ENCODE measurements at regions not wholly inside any gene's neighbourhood (a gene's known extent, or its start where the extent isn't known, plus 50 kb on each side); places are given as distances from the start of the nearest gene placed in this dataset.

GRCh38 chr3:95901948-95902347 is 912.4 kb upstream of the EPHA6 start:
- no peak for TF ChIP-seq MAX (IDR thresholded peaks at IDR 0.05; ENCODE audit: low read depth, low read length)
- TF ChIP-seq CTCF (IDR thresholded peaks at IDR 0.05; ENCODE audit: low read depth, low read length): no peak
- no peak for TF ChIP-seq POLR2A (IDR thresholded peaks at IDR 0.05; ENCODE audit: extremely low read depth, insufficient read length)
- no peak overlapping the region for H3K4me3 ChIP-seq (ENCODE audit: low read depth, low read length)
- DNase-seq (ENCODE audit: low read depth): no peak

DNA sequence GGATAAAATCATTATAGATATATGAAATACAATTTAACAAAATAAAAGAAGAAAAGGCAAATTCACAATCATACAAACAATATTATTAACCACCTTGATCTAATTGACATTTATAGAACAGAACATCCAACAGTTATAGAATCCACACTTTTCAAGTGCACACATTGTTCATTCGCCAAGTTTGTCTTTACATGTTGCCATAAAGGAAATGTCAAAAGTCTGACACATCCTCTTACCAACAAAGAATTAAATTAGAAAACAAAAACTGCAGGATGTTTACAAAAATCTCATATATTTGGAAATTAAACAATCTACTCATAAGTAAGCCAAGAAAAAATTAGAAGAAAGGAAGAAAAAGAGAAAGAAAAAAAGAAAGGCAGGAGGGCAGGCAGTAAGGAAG is 909.2 kb upstream of the EPHA6 start:
- no peak overlapping the region for H3K4me3 ChIP-seq (ENCODE audit: low read depth, low read length)
- no peak for DNase-seq (ENCODE audit: low read depth)
- TF ChIP-seq MAX (IDR thresholded peaks at IDR 0.05; ENCODE audit: low read depth, low read length) (no peak), POLR2A (IDR thresholded peaks at IDR 0.05; ENCODE audit: extremely low read depth, insufficient read length) (no peak), MYC (IDR thresholded peaks at IDR 0.05; ENCODE audit: low read depth, low read length) (no peak), CTCF (IDR thresholded peaks at IDR 0.05; ENCODE audit: low read depth, low read length) (no peak)

DNA sequence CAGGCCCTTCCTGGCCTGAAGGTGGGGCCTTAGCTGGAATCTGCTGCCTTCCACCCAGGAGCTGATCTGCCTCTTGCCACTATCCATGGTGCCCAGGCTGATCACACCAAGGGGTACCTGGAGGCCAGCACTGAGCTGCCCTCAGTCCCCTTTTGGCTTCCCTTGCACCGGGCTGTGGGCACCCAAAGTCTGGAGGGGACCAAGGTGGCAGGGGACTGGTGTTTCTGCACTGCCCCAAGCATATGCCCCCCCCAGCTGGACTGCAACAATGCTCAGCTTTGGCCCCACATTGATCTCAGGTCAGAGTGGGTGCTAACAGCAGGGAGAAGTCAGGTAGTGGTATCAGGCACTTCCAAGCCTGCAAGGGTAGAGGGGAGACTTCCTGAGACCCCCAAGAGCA is 902.6 kb upstream of the EPHA6 start:
- no peak overlapping the region for H3K4me3 ChIP-seq (ENCODE audit: low read depth, low read length)
- TF ChIP-seq POLR2A (IDR thresholded peaks at IDR 0.05; ENCODE audit: extremely low read depth, insufficient read length) (no peak), MAX (IDR thresholded peaks at IDR 0.05; ENCODE audit: low read depth, low read length) (no peak), MYC (IDR thresholded peaks at IDR 0.05; ENCODE audit: low read depth, low read length) (no peak), CTCF (IDR thresholded peaks at IDR 0.05; ENCODE audit: low read depth, low read length) (no peak)
- DNase-seq (ENCODE audit: low read depth): no peak

DNA sequence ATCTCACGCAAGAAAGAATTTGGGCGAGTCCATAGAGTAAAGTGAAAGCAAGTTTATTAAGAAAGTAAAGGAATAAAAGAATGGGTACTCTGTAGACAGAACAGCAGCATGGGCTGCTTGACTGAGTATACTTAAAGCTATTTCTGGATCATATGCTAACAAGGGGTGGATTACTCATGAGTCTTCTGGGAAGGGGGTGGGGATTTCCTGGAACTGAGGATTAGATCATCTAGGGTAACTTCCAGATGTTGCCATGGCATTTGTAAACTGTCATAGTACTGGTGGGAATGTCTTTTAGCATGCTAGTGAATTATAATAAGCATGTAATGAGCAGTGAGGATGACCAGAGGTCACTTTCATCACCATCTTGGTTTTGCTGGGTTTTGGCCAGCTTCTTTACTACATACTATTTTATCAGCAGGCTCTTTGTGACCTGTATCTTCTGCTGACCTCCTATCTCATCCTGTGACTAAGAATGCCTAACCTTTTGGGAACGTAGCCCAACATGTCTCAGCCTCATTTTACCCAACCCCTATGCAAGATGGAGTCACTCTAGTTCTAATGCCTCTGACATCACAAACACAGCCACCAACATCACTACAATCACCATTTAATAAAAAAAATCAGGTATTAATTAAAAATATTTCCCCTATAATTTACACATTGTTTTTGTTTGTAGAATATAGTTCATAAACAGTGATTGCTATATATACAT is 890.7 kb upstream of the EPHA6 start:
- TF ChIP-seq CTCF (IDR thresholded peaks at IDR 0.05; ENCODE audit: low read depth, low read length) (no peak), MAX (IDR thresholded peaks at IDR 0.05; ENCODE audit: low read depth, low read length) (no peak), POLR2A (IDR thresholded peaks at IDR 0.05; ENCODE audit: extremely low read depth, insufficient read length) (no peak), MYC (IDR thresholded peaks at IDR 0.05; ENCODE audit: low read depth, low read length) (no peak)
- no peak for DNase-seq (ENCODE audit: low read depth)
- no peak overlapping the region for H3K4me3 ChIP-seq (ENCODE audit: low read depth, low read length)

DNA sequence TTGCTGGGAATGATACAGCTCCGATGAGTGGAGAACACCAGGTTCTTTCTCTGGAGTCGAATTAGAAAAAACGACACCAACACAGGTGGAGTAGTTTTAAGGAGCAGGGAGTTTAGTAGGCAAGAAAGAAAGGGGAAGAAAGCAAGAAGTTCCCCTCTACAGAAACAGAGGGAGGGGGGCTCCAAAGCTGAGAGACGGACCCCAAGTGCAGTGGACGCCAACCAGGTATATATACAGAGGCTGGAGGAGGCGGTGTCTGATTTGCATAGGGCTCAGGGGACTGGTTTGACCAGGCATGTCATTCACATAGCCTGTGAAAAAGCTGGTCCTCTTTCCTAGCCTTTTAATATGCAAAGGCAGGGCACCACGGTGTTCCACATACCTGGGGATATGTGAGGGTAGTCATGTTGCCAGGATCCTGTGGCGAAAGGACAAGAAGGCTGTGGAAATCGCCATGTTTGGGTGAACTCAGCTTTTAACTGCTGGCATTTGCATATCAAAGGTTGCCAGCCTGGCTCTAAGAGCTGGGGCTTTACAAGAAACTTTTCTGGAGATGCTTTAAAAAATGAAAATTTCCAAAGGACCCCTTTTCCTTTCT is 887.4 kb upstream of the EPHA6 start:
- no peak for DNase-seq (ENCODE audit: low read depth)

More for the DNA sequence above, 887.4 kb upstream of the EPHA6 start:
- TF ChIP-seq POLR2A (IDR thresholded peaks at IDR 0.05; ENCODE audit: extremely low read depth, insufficient read length) (no peak), MAX (IDR thresholded peaks at IDR 0.05; ENCODE audit: low read depth, low read length) (no peak), MYC (IDR thresholded peaks at IDR 0.05; ENCODE audit: low read depth, low read length) (no peak), CTCF (IDR thresholded peaks at IDR 0.05; ENCODE audit: low read depth, low read length) (no peak)
- H3K4me3 ChIP-seq (ENCODE audit: low read depth, low read length): no peak overlapping the region
